K562 (cell line): ENCODE measurements at regions not wholly inside any gene's neighbourhood (a gene's known extent, or its start where the extent isn't known, plus 50 kb on each side); places are given as distances from the start of the nearest gene placed in this dataset.

Experiments used
- ATAC-seq: fragments of 200-7000 bp; cut with Tn5 transposase; 3 replicates; pipeline ENCODE4 v1.9.1; 2020; ENCODE audit warnings: moderate library complexity
- BruUV-seq: library from RNA; stranded (reverse); fragments of 400-500 nt; replicated peaks from 2 replicates; lab custom pipeline; 2021; lab: Mats Ljungman, UMichigan
- CTCF ChIA-PET: fragments of 300-600 bp; formaldehyde crosslinking; extraction: SDS; loops from one replicate; lab custom pipeline; 2021; ENCODE audit warnings: low intra/inter-chr PET ratio; lab: Yijun Ruan, JAX
- POLR2A ChIA-PET: fragments of 300-600, 350-650 bp; sonication (Branson Sonifier 250); formaldehyde crosslinking; extraction: SDS; loops from one replicate; lab custom pipeline; 2021; ENCODE audit warnings: antibody characterized with exemption, inconsistent platforms; lab: Yijun Ruan, JAX
- DNase-seq, 4 experiments: peaks; one replicate each; pipeline versions ENCODE4 v3.0.0 to v3.0.0-alpha.2; 2011 to 2018; ENCODE audit warnings: low spot score in 3 of 4, mixed read lengths in 3 of 4; ENCODE audit errors: extremely low read depth in 1 of 4
- FAIRE-seq: peaks from 2 replicates; lab custom pipeline; 2011; peaks lifted over from hg19 to GRCh38; lab: Jason Lieb, UNC
- H2AFZ ChIP-seq: 2 replicates; pipeline ENCODE4 v1.6.0; 2011; ENCODE audit warnings: low read depth, low read length, control low read depth, inconsistent platforms
- H3K27ac ChIP-seq: fragments of 200-600 bp; 3 replicates; pipeline ENCODE4 v1.8.0; 2011; ENCODE audit warnings: low read depth, mild to moderate bottlenecking, control low read depth, inconsistent platforms, low read length, moderate library complexity, mixed read lengths; ENCODE audit errors: extremely low read depth
- H3K27me3 ChIP-seq, 2 experiments: fragments of 300-600 bp in 1 of 2; 2 replicates in 1 of 2; 3 replicates in 1 of 2; pipeline versions ENCODE4 v1.6.0 to v1.8.0; 2011; ENCODE audit warnings: inconsistent platforms in 2 of 2, low read length in 2 of 2, mild to moderate bottlenecking in 1 of 2, mixed read lengths in 1 of 2, moderate library complexity in 1 of 2; ENCODE audit not compliant: control insufficient read depth in 2 of 2, insufficient read depth in 2 of 2
- H3K36me3 ChIP-seq: fragments of 300-600 bp; 3 replicates; pipeline ENCODE4 v1.8.0; 2011; ENCODE audit warnings: mild to moderate bottlenecking, low read length, inconsistent platforms; ENCODE audit not compliant: control insufficient read depth, insufficient read depth
- H3K4me1 ChIP-seq, 2 experiments: fragments of 200-600 bp in 1 of 2; replicated peaks in 1 of 2; 2 replicates in 1 of 2; 3 replicates in 1 of 2; pipeline versions ENCODE4 v1.5.1 to v1.8.0; 2011; ENCODE audit warnings: inconsistent platforms in 2 of 2, low read length in 2 of 2, mild to moderate bottlenecking in 1 of 2, mixed read lengths in 1 of 2, moderate library complexity in 1 of 2; ENCODE audit not compliant: control insufficient read depth in 2 of 2, insufficient read depth in 2 of 2
- H3K4me2 ChIP-seq: 2 replicates; pipeline ENCODE4 v1.6.1; 2011; ENCODE audit warnings: low read length, control low read depth, inconsistent platforms, mixed read lengths; ENCODE audit not compliant: insufficient read depth
- H3K4me3 ChIP-seq: fragments of 200-600 bp; sonication (generic), shearing (Covaris generic); 2 replicates; pipeline ENCODE4 v1.5.1; 2016; ENCODE audit warnings: control low read depth, inconsistent platforms
- H3K79me2 ChIP-seq: fragments of 200-600 bp; 3 replicates; pipeline ENCODE4 v1.8.0; 2011; ENCODE audit warnings: low read length, inconsistent platforms; ENCODE audit not compliant: control insufficient read depth, insufficient read depth
- H3K9ac ChIP-seq, 2 experiments: 2 replicates each; pipeline versions ENCODE4 v1.6.0 to v1.6.1; 2011; ENCODE audit warnings: low read depth in 2 of 2, low read length in 2 of 2, control low read depth in 1 of 2, inconsistent platforms in 1 of 2, mild to moderate bottlenecking in 1 of 2, mixed read lengths in 1 of 2; ENCODE audit not compliant: insufficient read depth in 1 of 2
- H3K9me1 ChIP-seq: one replicate; pipeline ENCODE4 v1.6.0; 2011; ENCODE audit warnings: inconsistent platforms, mild to moderate bottlenecking, low read length, moderate library complexity; ENCODE audit not compliant: control insufficient read depth, insufficient read depth
- H3K9me3 ChIP-seq: replicated peaks from 2 replicates; pipeline ENCODE4 v1.5.1; 2011; ENCODE audit warnings: low read depth, low read length, inconsistent platforms; ENCODE audit not compliant: control insufficient read depth, insufficient read depth
- H4K20me1 ChIP-seq: replicated peaks from 2 replicates; pipeline ENCODE4 v1.6.1; 2011; ENCODE audit warnings: low read length, inconsistent platforms, mixed read lengths; ENCODE audit not compliant: control insufficient read depth, insufficient read depth
- ARID1B ChIP-seq: fragments of 450-650 bp; IDR thresholded peaks from 2 replicates; pipeline ENCODE4 v1.6.1; 2016; ENCODE audit warnings: antibody characterized with exemption, mild to moderate bottlenecking, inconsistent platforms
- CREBBP ChIP-seq: IDR thresholded peaks from one replicate; pipeline ENCODE4 v1.6.1; 2012; ENCODE audit warnings: low read depth, mild to moderate bottlenecking, control low read depth, inconsistent platforms, low read length
- DPF2 ChIP-seq: fragments of 450-650 bp; IDR thresholded peaks from 2 replicates; pipeline ENCODE4 v1.6.1; 2016
- HMGN3 ChIP-seq: IDR thresholded peaks from 2 replicates; pipeline ENCODE4 v1.6.1; 2011; ENCODE audit warnings: borderline replicate concordance, low read depth, mild to moderate bottlenecking, mixed read lengths, low read length; ENCODE audit not compliant: insufficient read length; ENCODE audit errors: extremely low read depth
- JUND ChIP-seq, 2 experiments: IDR thresholded peaks; 2 replicates in 1 of 2; 3 replicates in 1 of 2; pipeline ENCODE4 v1.6.1; 2011; ENCODE audit warnings: borderline replicate concordance in 2 of 2, low read depth in 2 of 2, low read length in 2 of 2, improper control_type of control experiment in 1 of 2, missing biosample characterization in 1 of 2, missing genetic modification characterization in 1 of 2, missing genetic modification reagents in 1 of 2
- MAFF ChIP-seq: IDR thresholded peaks from 2 replicates; pipeline ENCODE4 v1.6.1; 2012; ENCODE audit warnings: low read length, improper control_type of control experiment
- NCOA2 ChIP-seq, 2 experiments: fragments of 450-650 bp; IDR thresholded peaks; 2 replicates each; pipeline ENCODE4 v1.6.1; 2018; ENCODE audit warnings: mild to moderate bottlenecking in 2 of 2, moderate library complexity in 1 of 2; ENCODE audit not compliant: partially characterized antibody in 2 of 2
- NCOA4 ChIP-seq: fragments of 450-650 bp; IDR thresholded peaks from 2 replicates; pipeline ENCODE4 v1.6.1; 2018; ENCODE audit warnings: mild to moderate bottlenecking; ENCODE audit not compliant: partially characterized antibody
- PURB ChIP-seq: sonication (generic); formaldehyde crosslinking; IDR thresholded peaks from 2 replicates; pipeline ENCODE4 v1.9.0; 2021; ENCODE audit warnings: low read depth, mild to moderate bottlenecking, missing genetic modification reagents
- RAD21 ChIP-seq, 2 experiments: fragments of 250-450 bp in 1 of 2; fragments of 450-650 bp in 1 of 2; sonication (Bioruptor Pico) in 1 of 2; formaldehyde crosslinking in 1 of 2; IDR thresholded peaks in 1 of 2; conservative IDR thresholded peaks in 1 of 2; 2 replicates each; pipeline versions ENCODE4 v1.4.0 to v1.8.0; 2020 to 2022; ENCODE audit warnings: mild to moderate bottlenecking in 2 of 2, moderate library complexity in 1 of 2
- RBM25 ChIP-seq: fragments of 200-400 bp; formaldehyde crosslinking; IDR thresholded peaks from 2 replicates; pipeline ENCODE4 v1.6.1; 2018; ENCODE audit warnings: low read length, low read depth, moderate library complexity; ENCODE audit not compliant: severe bottlenecking
- RBM34 ChIP-seq: fragments of 200-400 bp; formaldehyde crosslinking; IDR thresholded peaks from 2 replicates; pipeline ENCODE4 v1.6.1; 2018; ENCODE audit warnings: low read length, borderline replicate concordance; ENCODE audit not compliant: insufficient read depth
- SMARCA5 ChIP-seq: fragments of 450-650 bp; IDR thresholded peaks from 2 replicates; pipeline ENCODE4 v1.6.1; 2016
- SRSF3 ChIP-seq: fragments of 200-400 bp; formaldehyde crosslinking; IDR thresholded peaks from 2 replicates; pipeline ENCODE4 v1.6.1; 2016; ENCODE audit warnings: mild to moderate bottlenecking, low read length, moderate library complexity; ENCODE audit not compliant: insufficient read depth
- ZNF431 ChIP-seq: sonication (generic); formaldehyde crosslinking; IDR thresholded peaks from 2 replicates; pipeline ENCODE4 v1.8.0; 2022; ENCODE audit warnings: mild to moderate bottlenecking, missing genetic modification reagents
- ZNF507 ChIP-seq: conservative IDR thresholded peaks from 2 replicates; pipeline ENCODE4 v1.6.1; 2017; ENCODE audit warnings: missing genetic modification characterization, missing compliant biosample characterization
- ZNF740 ChIP-seq, 3 experiments: fragments of 200-800 bp in 1 of 3; sonication (Bioruptor generic) in 1 of 3; sonication (generic) in 1 of 3; formaldehyde crosslinking in 1 of 3; IDR thresholded peaks; 2 replicates each; pipeline versions ENCODE4 v1.6.1 to v1.8.0; 2016 to 2022; ENCODE audit warnings: mild to moderate bottlenecking in 2 of 3, missing compliant biosample characterization in 2 of 3, missing genetic modification characterization in 2 of 3, missing genetic modification reagents in 1 of 3
- in situ Hi-C: fragments of 300-500 bp; cut with MboI; formaldehyde crosslinking; loops from 4 replicates; pipeline ENCODE4 v1.15.0; 2018; ENCODE audit warnings: inconsistent platforms, mixed read lengths
- intact Hi-C: fragments of 100-400 bp; cut with micrococcal nuclease; formaldehyde crosslinking; loops from 2 replicates; pipeline ENCODE4 v1.14.2; 2022

DNA sequence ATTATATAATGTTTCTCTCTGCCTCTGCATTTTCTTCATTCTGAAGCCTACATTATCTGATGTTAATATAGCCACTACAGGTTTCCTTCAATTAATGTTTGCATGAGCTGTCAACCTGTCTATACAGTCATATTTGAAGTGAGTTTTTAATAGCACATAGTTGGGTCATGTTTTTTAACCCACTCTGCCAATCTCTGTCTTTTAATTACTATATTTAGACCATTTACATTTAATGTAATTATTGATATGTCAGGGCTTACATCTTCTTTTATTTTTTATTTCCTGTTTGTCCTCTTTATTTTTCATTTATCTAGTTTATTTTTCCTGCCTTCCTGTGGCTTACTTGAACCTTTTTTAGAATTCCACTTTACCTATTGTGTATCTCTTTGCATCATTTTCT is 124.3 kb upstream of the PDE1C start:
- no peaks in the 10 kb centered on the region for H3K9me1 ChIP-seq
- CTCF ChIA-PET: no interaction called here
- TF ChIP-seq RBM25 (peak; percentile 21), NCOA2 (IDR thresholded peaks at IDR 0.05; ENCODE audit: partially characterized antibody in 2 of 2) (no peak), DPF2 (no peak), ZNF431 (CRISPR knock-in tag) (no peak), NCOA4 (no peak), RAD21 (CRISPR knock-in tag; conservative IDR thresholded peaks at IDR 0.05 in 1 of 2, IDR thresholded peaks at IDR 0.05 in 1 of 2) (no peak), ZNF740 (CRISPR knock-in tag; IDR thresholded peaks at IDR 0.05) (no peak), ZNF740 (tag; IDR thresholded peaks at IDR 0.05) (no peak), MAFF (no peak), ARID1B (no peak), RBM34 (no peak), SMARCA5 (no peak), HMGN3 (no peak), SRSF3 (no peak), PURB (CRISPR knock-in tag) (no peak), JUND (IDR thresholded peaks at IDR 0.05; ENCODE audit: borderline replicate concordance, low read depth, low read length) (no peak), JUND (tag; IDR thresholded peaks at IDR 0.05; ENCODE audit: borderline replicate concordance, low read depth, low read length) (no peak), CREBBP (no peak), ZNF507 (tag) (peak; percentile 91)

More for the DNA sequence above, 124.3 kb upstream of the PDE1C start:
- H3K4me2 ChIP-seq: no peak overlapping the region
- H2AFZ ChIP-seq: no peak overlapping the region
- no peak overlapping the region for H3K27ac ChIP-seq
- POLR2A ChIA-PET: no interaction called here
- FAIRE-seq: no peak
- H3K36me3 ChIP-seq: no peaks in the 10 kb centered on the region
- H3K27me3 ChIP-seq: no peaks in the 10 kb centered on the region
- DNase-seq: no peak
- no peaks in the 10 kb centered on the region for H3K4me1 ChIP-seq
- no peaks in the 10 kb centered on the region for H3K79me2 ChIP-seq
- no peaks in the 10 kb centered on the region for H4K20me1 ChIP-seq
- no peak overlapping the region for H3K4me3 ChIP-seq
- ATAC-seq: no peak
- H3K9ac ChIP-seq: no peak overlapping the region
- intact Hi-C loops: no loop called here
- in situ Hi-C loops: no loop called here
- no TSS peak for BruUV-seq
- H3K9me3 ChIP-seq: no peaks in the 10 kb centered on the region
